NCI-H2196 treated with DMSO at 0.1 percent for 48 hours (cell line): ENCODE measurements at regions not wholly inside any gene's neighbourhood (a gene's known extent, or its start where the extent isn't known, plus 50 kb on each side); places are given as distances from the start of the nearest gene placed in this dataset.

Experiments
- DNase-seq: peaks from one replicate; lab custom pipeline; 2025; ENCODE audit not compliant: unreplicated experiment; lab: John Stamatoyannopoulos, UW

DNA sequence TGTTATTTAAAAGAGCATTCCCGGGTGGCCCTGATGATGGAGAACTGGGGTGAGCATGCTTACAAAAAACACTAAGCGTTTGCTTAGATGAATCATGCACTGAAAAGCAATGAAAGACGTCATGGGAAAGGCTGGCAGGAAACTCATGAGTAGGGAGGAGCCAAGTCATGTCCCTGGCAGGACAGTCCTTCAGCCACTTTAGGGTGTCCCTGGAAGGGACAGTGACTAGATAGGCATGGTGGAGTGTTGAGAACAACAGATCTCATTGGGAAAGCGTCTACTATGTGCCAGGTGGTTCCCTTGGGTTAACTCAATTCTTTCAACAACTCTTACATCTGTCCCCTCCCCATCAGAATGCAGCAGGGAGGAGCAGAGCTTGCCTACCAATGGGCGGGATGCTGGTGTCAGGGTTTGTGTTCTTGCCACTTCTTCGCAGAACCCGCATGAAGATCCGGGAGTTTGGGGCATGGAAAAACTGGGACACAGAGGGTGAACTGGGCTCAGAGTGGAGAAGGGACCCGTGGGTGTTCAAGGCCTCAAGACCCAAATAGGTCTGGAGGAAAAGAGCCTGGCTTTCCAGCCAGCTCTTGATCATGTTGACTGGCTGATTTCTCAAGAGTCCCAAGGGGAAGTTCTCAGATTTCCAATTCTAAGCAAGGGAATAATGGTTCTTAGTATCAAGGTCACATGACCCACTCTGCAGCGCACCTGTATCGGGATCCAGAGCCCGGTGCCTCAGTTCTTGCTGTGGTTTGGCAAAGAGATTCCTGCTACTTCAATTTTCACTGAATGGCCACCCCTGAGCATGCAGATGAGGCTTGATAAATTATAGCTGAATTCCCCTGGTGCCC lies 653.9 kb upstream of the TBX3 start:
- DNase-seq: no peak

DNA sequence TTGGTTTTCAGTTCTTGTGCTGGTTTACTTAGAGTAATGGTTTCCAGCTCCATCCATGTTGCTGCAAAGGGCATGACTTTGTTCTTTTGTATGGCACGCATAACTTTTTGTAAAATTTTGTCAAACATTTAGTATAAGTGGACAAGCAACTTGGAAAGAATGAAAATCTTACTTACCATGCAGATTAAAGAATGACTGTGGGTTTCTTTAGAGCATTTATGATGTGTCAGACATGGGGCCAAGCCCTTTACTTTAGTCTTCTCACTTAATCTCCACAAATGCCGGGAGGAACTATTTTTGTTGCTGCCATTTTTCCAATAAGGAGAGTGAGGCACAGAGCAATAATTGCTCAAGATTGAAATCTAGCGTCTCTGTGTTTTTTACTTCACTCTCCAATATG lies 652.5 kb upstream of the TBX3 start:
- DNase-seq: no peak

DNA sequence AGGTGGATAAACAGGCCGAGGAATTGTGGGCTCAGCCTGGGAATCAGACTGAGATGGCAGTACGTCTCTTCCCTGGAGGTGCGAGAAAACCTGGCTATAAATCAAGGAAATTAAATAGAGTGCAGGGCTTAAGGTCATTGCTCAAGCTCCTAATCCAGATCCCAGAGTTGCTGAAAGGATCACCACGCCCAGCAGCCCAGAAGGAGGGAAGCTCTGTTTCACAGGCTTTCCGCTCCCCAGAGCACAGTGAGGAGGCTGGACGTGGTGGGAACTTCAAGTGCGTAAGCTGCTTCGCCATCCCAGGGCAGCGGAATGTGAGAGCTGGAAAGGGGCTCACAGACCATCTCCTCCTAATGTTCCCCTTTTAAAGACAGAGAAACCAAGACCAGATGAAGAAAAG lies 651.6 kb upstream of the TBX3 start:
- no peak for DNase-seq

DNA sequence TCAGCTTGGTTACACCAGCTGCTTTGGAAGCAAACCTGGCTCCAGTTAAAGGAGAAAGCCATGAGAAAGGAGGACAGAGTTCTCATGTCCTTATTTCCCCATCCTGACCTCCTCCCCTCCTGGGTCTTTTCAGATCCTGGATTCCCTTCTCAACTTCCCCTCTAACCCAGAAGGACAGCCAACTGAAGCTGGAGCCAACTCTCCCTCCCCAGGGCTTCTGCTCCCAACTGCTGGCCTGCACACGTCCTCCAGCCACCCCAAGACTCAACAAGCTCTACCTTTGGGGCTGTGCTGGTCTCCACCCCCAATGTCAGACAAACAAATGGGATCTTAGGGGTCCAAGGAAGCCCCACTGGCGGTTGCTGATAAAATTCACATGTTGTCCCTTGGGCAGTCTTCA lies 651.1 kb upstream of the TBX3 start:
- DNase-seq: no peak

DNA sequence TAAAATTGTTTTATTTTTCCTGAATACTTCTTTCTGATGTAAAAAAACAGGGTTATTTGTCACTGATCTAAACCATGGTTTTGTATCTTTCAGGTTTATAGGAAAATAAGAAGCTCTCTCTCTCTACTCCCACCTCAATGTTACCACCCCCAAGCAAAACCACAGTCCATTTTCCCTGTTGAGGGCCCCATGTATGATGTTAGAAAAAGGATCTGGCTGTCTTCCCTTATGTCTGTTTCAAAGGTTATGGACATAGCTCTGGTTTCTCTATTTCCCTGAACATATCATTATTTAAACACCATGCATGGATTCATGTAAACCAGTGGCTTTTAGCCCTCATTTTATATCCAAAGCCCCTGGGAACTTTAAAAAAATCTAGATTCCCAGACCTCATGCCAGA lies 649.0 kb upstream of the TBX3 start:
- DNase-seq: no peak

DNA sequence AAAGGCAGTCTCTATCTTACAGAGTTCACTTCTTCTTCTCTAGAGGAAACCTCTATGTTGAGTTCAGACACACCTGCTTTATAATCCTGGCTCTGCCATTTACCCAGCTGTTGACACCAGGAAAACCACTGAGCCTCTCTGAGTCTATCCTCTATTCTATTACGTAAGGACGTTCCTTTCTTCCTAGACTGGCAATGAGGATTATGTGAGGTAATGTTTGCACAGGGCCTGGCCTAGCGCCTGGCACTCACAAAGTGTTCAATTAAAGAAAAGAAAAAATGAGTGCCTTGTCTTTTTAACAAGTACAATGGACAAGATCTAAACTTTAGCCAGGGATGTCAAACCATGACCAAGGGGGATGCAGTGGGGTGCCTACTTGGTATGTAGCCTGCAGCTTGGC lies 641.9 kb upstream of the TBX3 start:
- no peak for DNase-seq

DNA sequence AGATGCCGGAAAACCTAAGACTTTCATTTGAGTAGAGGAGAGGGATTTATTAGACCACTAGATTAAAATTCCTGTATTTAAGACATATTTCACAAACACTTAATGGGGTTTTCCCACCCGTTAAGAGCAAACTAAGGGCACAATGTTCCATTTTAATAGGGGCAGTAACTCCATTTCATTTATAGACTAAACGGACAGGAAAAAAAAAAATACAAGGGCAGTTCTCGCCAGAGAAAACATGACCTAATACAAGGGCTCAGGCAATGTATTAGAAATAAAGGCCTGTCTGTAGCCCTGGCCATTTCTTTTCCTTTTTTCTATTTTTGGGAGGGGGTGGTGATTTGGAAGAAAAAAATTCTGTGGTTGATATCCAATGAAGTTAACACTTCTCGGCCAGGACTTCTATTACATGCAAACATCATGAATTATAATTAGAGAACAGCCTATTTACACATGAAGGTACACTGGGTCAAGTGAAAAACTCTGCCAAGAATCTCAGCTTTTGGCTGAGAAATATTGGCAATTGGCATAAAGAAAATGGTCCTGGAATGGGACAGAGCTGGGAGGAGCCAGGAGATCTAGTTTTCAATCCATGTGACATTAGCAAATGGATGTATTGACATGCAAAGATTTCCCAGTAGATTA lies 641.1 kb upstream of the TBX3 start:
- DNase-seq: no peak

DNA sequence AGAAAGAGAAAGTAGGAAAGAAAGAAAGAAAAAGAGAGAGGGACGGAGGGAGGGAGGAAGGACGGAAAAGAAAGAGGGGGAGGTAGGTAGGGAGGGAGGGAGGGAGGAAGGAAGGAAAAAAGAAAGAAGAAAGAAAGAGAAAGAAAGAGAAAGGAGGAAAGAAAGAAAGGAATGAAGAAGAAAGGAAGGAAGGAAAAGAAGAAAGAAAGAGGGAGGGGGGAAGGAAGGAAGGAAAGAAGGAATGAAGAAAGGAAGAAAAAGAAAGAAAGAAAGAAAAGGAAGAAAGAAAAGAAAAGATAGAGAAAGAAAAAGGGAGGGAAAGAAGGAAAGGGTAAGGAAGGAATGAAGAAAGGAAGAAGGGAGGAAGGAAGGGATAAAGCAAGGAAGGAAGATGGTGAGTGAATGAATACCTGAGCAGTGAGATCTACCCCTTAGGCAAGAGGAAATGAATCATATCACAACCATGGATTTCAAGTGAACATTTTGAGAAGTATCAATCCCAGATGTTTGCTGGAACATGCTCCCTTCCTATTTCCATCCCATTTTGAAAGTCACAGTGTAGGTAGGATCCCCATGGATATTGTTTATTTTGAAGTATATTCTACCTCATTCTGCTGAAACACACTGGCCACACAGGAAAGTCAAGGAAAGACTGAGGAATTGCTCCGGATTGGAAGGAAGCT lies 639.4 kb upstream of the TBX3 start:
- DNase-seq: no peak

DNA sequence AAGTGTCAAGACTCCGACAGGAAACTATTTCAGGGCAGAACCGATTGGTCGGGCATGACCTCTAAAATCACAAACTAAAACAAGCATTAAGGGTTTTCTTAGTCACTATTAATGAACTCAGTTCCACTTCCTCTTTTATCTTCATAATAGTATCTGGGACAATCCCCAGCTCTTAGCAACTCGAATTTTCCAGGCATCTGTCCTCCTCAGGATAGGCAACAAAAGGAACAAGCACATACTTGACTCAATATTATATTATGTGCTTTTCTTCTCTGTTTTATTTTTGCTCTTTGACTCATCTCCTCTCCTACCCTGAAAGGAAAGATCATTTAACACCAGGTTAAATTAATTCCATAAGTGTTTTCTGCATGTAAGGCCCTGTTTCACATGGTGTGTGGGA lies 638.3 kb upstream of the TBX3 start:
- DNase-seq: no peak

DNA sequence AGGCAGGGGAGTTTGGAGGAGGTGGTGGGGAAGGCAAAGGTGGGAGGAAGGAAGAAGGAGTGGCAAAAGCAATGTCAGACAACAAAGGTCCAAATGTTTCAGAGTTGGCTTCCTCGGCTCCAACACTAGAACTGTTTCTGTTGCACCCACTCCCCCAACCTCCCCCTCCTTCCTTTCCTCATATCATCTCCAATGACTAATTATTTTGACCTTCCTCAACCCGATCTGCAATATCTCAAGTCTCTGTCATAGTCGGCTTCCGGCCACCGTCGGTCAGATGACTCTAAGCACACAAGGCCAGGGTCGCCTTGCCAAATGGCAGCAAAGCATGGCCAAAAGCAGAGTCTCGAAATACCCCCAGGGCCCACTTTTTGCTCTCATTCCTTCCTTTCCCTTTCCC lies 637.0 kb upstream of the TBX3 start:
- DNase-seq: no peak

DNA sequence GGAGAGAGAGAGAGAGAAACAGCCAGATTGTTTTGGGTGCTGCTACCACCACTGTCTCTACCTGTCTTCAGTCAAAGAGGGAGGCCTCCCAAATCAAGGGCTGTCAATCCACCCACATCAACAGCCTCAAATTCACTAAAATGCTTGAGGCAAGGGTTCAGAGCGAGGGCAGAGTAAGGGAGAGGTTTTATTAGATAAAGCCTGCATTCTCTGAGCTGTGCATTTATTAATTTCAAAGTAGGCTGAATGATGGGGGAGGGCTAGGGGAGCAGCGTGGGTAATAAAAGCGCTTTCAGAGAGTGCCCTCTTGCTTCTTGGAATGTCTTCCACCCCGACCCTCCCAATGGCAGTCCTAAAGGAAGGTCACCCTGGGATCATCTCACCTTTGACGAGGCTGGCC lies 636.5 kb upstream of the TBX3 start:
- no peak for DNase-seq

DNA sequence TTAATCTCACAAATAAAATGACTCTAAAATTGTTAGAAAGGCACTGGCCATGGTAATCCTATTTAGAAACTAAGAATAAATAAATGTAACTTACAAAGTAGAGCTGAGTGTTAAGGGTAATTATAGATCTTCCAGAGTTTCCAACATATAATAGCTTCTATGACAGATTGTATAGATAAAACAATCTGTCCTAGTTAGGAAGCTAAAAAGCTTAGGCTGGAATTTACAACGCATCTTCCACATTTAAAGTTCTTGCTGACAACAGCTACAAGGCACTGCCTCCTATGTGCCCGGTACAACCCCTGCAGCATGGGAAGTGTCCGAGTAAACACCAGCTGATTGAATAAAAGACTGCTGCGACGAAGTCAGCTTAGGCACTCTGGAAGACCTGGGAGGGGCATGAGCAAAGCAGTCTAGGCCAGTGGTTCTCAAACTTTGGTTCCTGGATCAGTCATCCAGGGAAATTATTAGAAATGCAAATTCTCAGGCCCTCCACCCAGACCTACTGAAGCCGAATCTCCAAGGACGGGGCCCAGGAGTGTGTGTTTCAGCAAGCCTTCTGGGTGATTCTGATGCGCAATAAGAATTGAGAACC lies 635.6 kb upstream of the TBX3 start:
- no peak for DNase-seq

DNA sequence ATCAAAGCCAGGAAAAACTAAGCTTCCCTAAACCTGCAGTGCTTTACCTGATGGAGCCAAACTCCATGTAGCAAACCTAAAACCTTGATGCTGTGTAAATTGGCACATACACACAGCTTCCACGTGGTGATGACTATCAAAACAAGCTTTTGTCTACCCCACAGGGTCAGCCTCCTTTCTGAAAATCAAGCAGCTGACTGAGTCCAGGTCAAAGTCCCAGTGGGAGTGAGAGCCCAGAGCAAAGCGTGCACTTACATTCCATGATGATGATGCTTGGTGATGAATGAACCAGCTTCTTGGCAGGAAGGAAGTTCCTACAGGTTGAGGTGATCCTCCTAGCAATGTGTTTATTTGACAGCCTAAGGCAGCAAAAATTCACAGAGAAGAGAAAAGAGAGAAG lies 630.0 kb upstream of the TBX3 start:
- DNase-seq: peak; percentile 34

DNA sequence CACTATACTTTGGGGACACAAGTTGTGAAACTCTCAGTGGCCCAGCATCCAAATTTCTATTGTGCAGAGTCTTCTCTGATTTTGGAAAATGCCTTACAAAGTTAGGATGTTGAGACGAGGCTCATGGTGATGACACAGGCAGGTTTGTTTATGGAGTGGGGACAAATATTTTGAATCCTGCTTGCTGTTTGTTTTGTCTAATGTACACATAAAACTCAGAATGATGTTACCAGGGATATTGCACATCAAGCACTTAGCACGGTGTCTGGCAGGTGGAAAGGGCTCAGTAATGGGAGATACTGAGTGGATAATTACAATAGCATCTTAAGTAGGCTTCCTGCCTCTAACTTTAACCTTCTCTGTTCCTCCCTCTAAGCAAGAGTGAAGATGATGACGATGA lies 628.9 kb upstream of the TBX3 start:
- DNase-seq: no peak

DNA sequence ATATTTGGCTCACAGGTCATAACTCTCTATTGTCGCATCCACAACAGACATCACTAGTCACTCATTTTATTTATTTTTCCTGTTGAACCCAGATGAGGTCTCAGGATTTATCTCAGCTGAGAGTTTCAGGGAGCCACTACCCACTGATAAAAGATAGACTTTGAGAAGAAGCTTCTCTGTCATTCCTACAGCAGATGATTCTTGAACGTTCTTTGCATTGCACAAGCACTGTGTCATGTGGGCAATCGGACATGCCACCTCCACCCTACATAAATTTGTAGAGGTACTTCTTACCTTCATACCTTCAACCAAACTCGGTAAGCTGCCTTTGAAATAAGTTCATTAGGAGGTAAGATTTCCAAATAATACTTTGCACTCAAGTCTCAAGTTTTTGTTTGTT lies 627.9 kb upstream of the TBX3 start:
- DNase-seq: no peak

DNA sequence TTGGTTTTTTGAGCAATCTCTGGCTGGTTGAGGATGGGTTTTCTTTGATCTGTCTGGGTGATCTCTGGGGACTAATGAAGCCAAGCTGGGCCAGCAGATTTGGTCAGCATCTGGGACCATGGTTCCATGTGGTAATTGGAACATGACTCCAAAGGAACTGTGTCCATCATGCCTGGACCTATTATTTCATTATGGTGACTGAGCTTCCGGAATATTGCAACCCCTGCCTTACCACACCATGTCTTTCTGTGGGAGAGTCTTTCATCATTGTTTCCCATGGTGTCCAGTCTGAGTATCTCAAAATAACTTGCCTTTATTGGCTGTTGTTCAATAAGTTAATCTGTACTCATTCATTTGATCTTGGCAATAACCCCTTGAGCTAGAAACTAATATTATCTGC lies 624.9 kb upstream of the TBX3 start:
- DNase-seq: no peak

DNA sequence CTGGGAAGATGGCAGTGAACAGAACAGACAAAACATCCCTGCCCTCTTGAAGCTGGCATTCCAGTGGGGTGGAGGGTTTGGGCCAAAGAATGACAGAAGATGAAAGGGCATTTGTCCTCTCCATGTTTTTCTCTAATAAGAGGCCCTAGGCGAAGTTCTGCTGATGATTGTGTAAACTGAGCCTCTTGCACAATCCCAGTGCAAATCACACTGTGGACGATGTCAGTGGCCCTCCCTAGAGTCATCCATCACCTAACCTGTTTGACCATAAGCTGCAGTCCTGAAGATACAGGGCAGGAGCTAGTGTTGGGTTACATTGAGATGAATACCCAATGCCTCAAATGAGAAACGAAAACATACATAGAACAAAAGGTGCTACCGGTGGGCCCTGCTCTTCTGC lies 622.4 kb upstream of the TBX3 start:
- DNase-seq: no peak

DNA sequence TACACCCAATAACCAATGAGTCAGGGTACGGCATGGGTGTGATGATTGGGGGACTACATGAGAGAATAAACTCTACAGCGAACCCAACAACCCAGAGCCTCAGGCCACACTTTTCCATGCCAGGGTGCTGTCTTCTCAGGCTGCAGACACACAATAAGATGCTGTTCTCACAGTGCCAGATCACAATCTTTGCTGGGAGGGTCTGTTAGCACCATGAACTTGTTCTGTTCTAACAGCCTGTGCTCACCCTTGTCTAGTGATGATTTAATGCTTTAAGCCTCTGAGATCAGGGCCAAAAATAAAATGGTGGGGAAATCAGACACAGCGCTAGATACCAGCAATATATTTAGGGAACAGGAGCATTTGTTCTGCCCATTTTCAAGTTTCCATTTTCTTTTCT lies 621.9 kb upstream of the TBX3 start:
- DNase-seq: no peak

DNA sequence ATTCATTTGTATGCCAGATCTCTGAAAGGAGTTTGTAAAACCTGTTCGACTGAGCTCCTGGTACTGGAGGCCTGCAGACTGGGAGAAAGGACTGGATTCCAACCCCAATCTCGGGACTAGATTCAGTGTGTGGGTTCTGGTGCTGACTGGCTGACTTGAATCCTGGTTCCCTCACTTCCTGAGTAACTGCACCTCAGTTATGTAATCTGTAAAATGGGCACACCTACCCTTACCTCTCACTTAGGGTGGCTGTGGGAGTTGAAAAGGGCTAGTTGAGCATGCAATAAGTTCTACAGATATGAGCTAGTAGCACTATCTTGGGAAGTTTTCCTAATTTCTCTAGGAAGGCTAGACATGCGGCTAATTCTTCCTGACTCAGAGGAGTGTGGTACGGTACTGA lies 621.3 kb upstream of the TBX3 start:
- no peak for DNase-seq

DNA sequence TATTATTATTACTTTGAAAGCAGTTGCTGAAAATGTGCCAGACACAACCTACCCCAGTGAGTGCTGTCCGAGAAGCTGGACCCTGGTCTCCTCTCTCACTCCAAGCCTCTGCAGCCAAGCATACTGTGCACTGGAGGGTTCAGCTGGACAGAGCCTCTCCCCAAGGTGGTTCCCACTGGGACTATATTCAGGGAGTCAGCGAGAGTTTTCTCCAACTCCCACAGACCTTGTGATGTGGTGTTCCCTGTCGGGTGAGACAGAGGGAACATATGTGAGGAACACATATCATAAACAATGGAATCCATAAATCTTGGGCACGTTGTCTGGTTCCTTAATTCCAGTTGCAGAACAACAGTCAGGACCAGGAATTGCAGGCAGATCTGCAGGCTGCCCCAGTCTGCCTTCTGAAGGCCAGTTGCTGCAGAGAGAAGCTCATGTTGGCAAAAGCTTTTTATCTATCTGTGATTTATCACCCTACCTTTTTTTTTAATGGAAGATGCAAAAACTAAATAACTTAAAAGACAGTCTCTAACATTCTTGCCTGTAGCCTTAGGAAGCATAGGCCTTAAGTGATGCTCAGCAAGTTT lies 619.8 kb upstream of the TBX3 start:
- DNase-seq: no peak

DNA sequence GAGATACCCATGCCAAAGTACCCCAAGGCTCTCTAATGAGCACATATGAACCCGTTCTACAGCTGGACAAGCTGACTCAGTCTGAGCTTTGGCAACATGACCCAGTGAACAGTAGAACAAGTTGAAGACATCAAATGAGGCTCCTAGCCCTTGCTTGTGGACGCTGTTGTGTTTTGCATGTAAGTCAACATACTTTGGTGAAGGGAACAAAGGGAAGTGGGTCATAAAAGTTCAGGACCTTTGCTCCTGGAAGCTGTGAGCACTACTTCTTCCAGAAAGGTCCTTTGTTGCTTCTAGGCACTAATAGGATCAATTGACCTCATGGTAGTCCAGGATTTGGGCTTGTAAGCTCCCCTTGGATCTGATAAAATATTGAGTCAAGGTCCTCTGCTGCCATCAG lies 613.5 kb upstream of the TBX3 start:
- no peak for DNase-seq
